H9 (cell line): ENCODE measurements at regions not wholly inside any gene's neighbourhood (a gene's known extent, or its start where the extent isn't known, plus 50 kb on each side); places are given as distances from the start of the nearest gene placed in this dataset.

ENCODE experiments used
- DNase-seq: peaks from one replicate; pipeline ENCODE4 v3.0.0-alpha.2; 2017
- H2AFZ ChIP-seq: one replicate; pipeline ENCODE4 v1.6.1; 2013; ENCODE audit warnings: mild to moderate bottlenecking, low read length, control low read depth, moderate library complexity
- H2AK5ac ChIP-seq: 2 replicates; pipeline ENCODE4 v1.6.1; 2013; ENCODE audit warnings: low read length, control low read depth, mixed read lengths; ENCODE audit not compliant: insufficient read length
- H2BK120ac ChIP-seq: one replicate; pipeline ENCODE4 v1.6.1; 2013; ENCODE audit warnings: low read depth, mild to moderate bottlenecking, low read length, control low read depth, inconsistent platforms; ENCODE audit not compliant: poor library complexity, severe bottlenecking
- H2BK12ac ChIP-seq: 2 replicates; pipeline ENCODE4 v1.6.1; 2013; ENCODE audit warnings: low read length, control low read depth, mixed read lengths, low read depth; ENCODE audit not compliant: insufficient read length
- H2BK15ac ChIP-seq: 2 replicates; pipeline ENCODE4 v1.6.1; 2013; ENCODE audit warnings: low read depth, low read length, control low read depth
- H2BK20ac ChIP-seq: one replicate; pipeline ENCODE4 v1.6.1; 2013; ENCODE audit warnings: low read depth, mild to moderate bottlenecking, low read length, control low read depth, inconsistent platforms; ENCODE audit not compliant: poor library complexity, severe bottlenecking
- H2BK5ac ChIP-seq: 2 replicates; pipeline ENCODE4 v1.6.1; 2013; ENCODE audit warnings: low read length, control low read depth, mixed read lengths; ENCODE audit not compliant: insufficient read length
- H3K14ac ChIP-seq: 2 replicates; pipeline ENCODE4 v1.6.1; 2013; ENCODE audit warnings: low read length, control low read depth; ENCODE audit not compliant: insufficient read depth
- H3K18ac ChIP-seq: 2 replicates; pipeline ENCODE4 v1.6.1; 2013; ENCODE audit warnings: low read depth, mild to moderate bottlenecking, mixed read lengths, low read length, control low read depth; ENCODE audit not compliant: insufficient read length
- H3K23ac ChIP-seq: 2 replicates; pipeline ENCODE4 v1.6.1; 2013; ENCODE audit warnings: low read length, control low read depth, mixed read lengths, low read depth; ENCODE audit not compliant: insufficient read length
- H3K23me2 ChIP-seq: 2 replicates; pipeline ENCODE4 v1.6.1; 2013; ENCODE audit warnings: low read depth, mild to moderate bottlenecking, mixed read lengths, low read length, control low read depth; ENCODE audit not compliant: insufficient read length, poor library complexity, severe bottlenecking
- H3K27ac ChIP-seq: 2 replicates; pipeline ENCODE4 v1.5.1; 2013; ENCODE audit warnings: low read length, control low read depth, mixed read lengths, low read depth; ENCODE audit not compliant: insufficient read length
- H3K27me3 ChIP-seq: 2 replicates; pipeline ENCODE4 v1.6.1; 2013; ENCODE audit warnings: low read length, control low read depth, inconsistent platforms; ENCODE audit not compliant: insufficient read depth
- H3K4ac ChIP-seq: 2 replicates; pipeline ENCODE4 v1.6.1; 2013; ENCODE audit warnings: low read depth, mild to moderate bottlenecking, control low read depth, inconsistent platforms, low read length, moderate library complexity
- H3K4me1 ChIP-seq: 2 replicates; pipeline ENCODE4 v1.6.1; 2013; ENCODE audit warnings: low read length, control low read depth, inconsistent platforms; ENCODE audit not compliant: insufficient read depth
- H3K4me2 ChIP-seq: 2 replicates; pipeline ENCODE4 v1.6.1; 2013; ENCODE audit warnings: low read length, control low read depth, mixed read lengths; ENCODE audit not compliant: insufficient read length, insufficient read depth
- H3K56ac ChIP-seq: 2 replicates; pipeline ENCODE4 v1.6.1; 2013; ENCODE audit warnings: low read depth, mild to moderate bottlenecking, mixed read lengths, low read length, control low read depth; ENCODE audit not compliant: insufficient read length
- H3K79me1 ChIP-seq: 2 replicates; pipeline ENCODE4 v1.6.1; 2013; ENCODE audit warnings: low read depth, mild to moderate bottlenecking, moderate library complexity, low read length, control low read depth, inconsistent platforms; ENCODE audit not compliant: insufficient read depth, poor library complexity, severe bottlenecking
- H3K79me2 ChIP-seq: 2 replicates; pipeline ENCODE4 v1.6.1; 2013; ENCODE audit warnings: low read length, control low read depth, inconsistent platforms; ENCODE audit not compliant: insufficient read depth
- H3K9ac ChIP-seq: 2 replicates; pipeline ENCODE4 v1.6.1; 2013; ENCODE audit warnings: low read length, control low read depth, mixed read lengths; ENCODE audit not compliant: insufficient read length; ENCODE audit errors: extremely low read depth
- H3K9me3 ChIP-seq: one replicate; pipeline ENCODE4 v1.6.1; 2013; ENCODE audit warnings: low read depth, low read length, inconsistent platforms; ENCODE audit not compliant: control insufficient read depth
- H3T11ph ChIP-seq: one replicate; pipeline ENCODE4 v1.6.1; 2013; ENCODE audit warnings: mild to moderate bottlenecking, low read length, control low read depth, inconsistent platforms
- H4K20me1 ChIP-seq: one replicate; pipeline ENCODE4 v1.6.1; 2013; ENCODE audit not compliant: control insufficient read depth, insufficient read length, insufficient read depth
- H4K5ac ChIP-seq: 2 replicates; pipeline ENCODE4 v1.6.1; 2013; ENCODE audit warnings: low read depth, mild to moderate bottlenecking, mixed read lengths, low read length, control low read depth; ENCODE audit not compliant: insufficient read length
- H4K8ac ChIP-seq: replicated peaks from 2 replicates; pipeline ENCODE4 v1.6.1; 2013; ENCODE audit warnings: low read length, control low read depth, mixed read lengths, low read depth; ENCODE audit not compliant: insufficient read length
- H4K91ac ChIP-seq: 2 replicates; pipeline ENCODE4 v1.6.1; 2013; ENCODE audit warnings: low read depth, mild to moderate bottlenecking, moderate library complexity, mixed read lengths, low read length, control low read depth; ENCODE audit not compliant: insufficient read length
- H3K27ac Mint-ChIP-seq, 3 experiments: 2 replicates in 2 of 3; 3 replicates in 1 of 3; pipeline ENCODE4 v1.8.0; 2020 to 2021; ENCODE audit warnings: mixed read lengths in 3 of 3, mild to moderate bottlenecking in 1 of 3, moderate library complexity in 1 of 3
- H3K27me3 Mint-ChIP-seq: 2 replicates; pipeline ENCODE4 v1.8.0; 2021; ENCODE audit warnings: low read depth, mild to moderate bottlenecking, moderate library complexity, mixed read lengths
- H3K36me3 Mint-ChIP-seq, 3 experiments: 2 replicates in 2 of 3; 3 replicates in 1 of 3; pipeline ENCODE4 v1.8.0; 2020 to 2021; ENCODE audit warnings: low read depth in 3 of 3, mixed read lengths in 3 of 3; ENCODE audit not compliant: insufficient read depth in 1 of 3
- H3K4me1 Mint-ChIP-seq, 2 experiments: 2 replicates each; pipeline ENCODE4 v1.8.0; 2020; ENCODE audit warnings: mixed read lengths in 2 of 2
- H3K4me3 Mint-ChIP-seq, 2 experiments: 2 replicates in 1 of 2; 3 replicates in 1 of 2; pipeline ENCODE4 v1.8.0; 2020 to 2021; ENCODE audit warnings: mild to moderate bottlenecking in 2 of 2, mixed read lengths in 2 of 2, moderate library complexity in 1 of 2
- H3K9me3 Mint-ChIP-seq, 2 experiments: 2 replicates in 1 of 2; 3 replicates in 1 of 2; pipeline ENCODE4 v1.8.0; 2020; ENCODE audit warnings: mild to moderate bottlenecking in 2 of 2, mixed read lengths in 2 of 2, moderate library complexity in 1 of 2
- WGBS: extraction: QIAGEN DNeasy Blood & Tissue Kit; methylation state at CpG from one replicate; pipeline ENCODE4 v1.1.7; 2013; ENCODE audit warnings: missing lambda C conversion rate, low lambda C conversion rate, mixed read lengths; ENCODE audit not compliant: insufficient read length; ENCODE audit errors: extremely low coverage; 5-methylcytosine and 5-hydroxymethylcytosine counted together
- TF ChIP-seq, protein P1 (sequence below): fragments of 200-600 bp; sonication (generic); conservative IDR thresholded peaks from 3 replicates; pipeline ENCODE4 v1.8.0; 2021; ENCODE audit warnings: antibody characterized with exemption, mild to moderate bottlenecking

- no CpG with 5 or more reads among the region's 4 CpGs for WGBS
- no peak overlapping the region for H3K4ac ChIP-seq
- H3K36me3 Mint-ChIP-seq, result no peaks in the 10 kb centered on the region
Measured at GRCh38 chr6:50463931-50464330, 249.4 kb upstream of the TFAP2D start.

More at GRCh38 chr6:50463931-50464330, 249.4 kb upstream of the TFAP2D start:
- Histone ChIP-seq H3K14ac (no peak overlapping the region), H2BK20ac (no peak overlapping the region), H2BK5ac (no peak overlapping the region), H4K5ac (no peak overlapping the region), H2BK120ac (no peak overlapping the region), H2AK5ac (no peak overlapping the region), H4K20me1 (no peaks in the 10 kb centered on the region), H3K4me1 (no peaks in the 10 kb centered on the region), H4K91ac (no peak overlapping the region), H2AFZ (no peak overlapping the region), H3K9me3 (no peaks in the 10 kb centered on the region), H3K9ac (no peak overlapping the region), H4K8ac (no peak overlapping the region), H3T11ph (no peak overlapping the region), H2BK15ac (no peak overlapping the region), H3K18ac (no peak overlapping the region), H3K27me3 (no peaks in the 10 kb centered on the region), H2BK12ac (no peak overlapping the region), H3K56ac (no peak overlapping the region), H3K4me2 (no peak overlapping the region), H3K79me2 (no peaks in the 10 kb centered on the region), H3K23me2 (no peaks in the 10 kb centered on the region), H3K27ac (no peak overlapping the region), H3K23ac (no peak overlapping the region), H3K79me1 (no peaks in the 10 kb centered on the region)
- Mint-ChIP-seq H3K4me1 (no peaks in the 10 kb centered on the region), H3K27ac (no peak overlapping the region), H3K9me3 (no peaks in the 10 kb centered on the region), H3K27me3 (no peaks in the 10 kb centered on the region; the same call in 1 of the 2 replicates), H3K4me3 (no peak overlapping the region)
- DNase-seq, result no peak
- TF ChIP-seq, protein P1, sequence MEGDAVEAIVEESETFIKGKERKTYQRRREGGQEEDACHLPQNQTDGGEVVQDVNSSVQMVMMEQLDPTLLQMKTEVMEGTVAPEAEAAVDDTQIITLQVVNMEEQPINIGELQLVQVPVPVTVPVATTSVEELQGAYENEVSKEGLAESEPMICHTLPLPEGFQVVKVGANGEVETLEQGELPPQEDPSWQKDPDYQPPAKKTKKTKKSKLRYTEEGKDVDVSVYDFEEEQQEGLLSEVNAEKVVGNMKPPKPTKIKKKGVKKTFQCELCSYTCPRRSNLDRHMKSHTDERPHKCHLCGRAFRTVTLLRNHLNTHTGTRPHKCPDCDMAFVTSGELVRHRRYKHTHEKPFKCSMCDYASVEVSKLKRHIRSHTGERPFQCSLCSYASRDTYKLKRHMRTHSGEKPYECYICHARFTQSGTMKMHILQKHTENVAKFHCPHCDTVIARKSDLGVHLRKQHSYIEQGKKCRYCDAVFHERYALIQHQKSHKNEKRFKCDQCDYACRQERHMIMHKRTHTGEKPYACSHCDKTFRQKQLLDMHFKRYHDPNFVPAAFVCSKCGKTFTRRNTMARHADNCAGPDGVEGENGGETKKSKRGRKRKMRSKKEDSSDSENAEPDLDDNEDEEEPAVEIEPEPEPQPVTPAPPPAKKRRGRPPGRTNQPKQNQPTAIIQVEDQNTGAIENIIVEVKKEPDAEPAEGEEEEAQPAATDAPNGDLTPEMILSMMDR, result no peak
